Gastrocnemius medialis (tissue), 4 donors: ENCODE measurements at regions not wholly inside any gene's neighbourhood (a gene's known extent, or its start where the extent isn't known, plus 50 kb on each side); places are given as distances from the start of the nearest gene placed in this dataset.

Experiments
- CTCF ChIP-seq, 5 experiments: fragments of 450-650 bp in 3 of 5; fragments of 200-600 bp in 2 of 5; sonication (generic) in 2 of 5; IDR thresholded peaks in 4 of 5; conservative IDR thresholded peaks in 1 of 5; 1 replicate in 4 of 5; 2 replicates in 1 of 5; pipeline ENCODE4 v1.5.1; 2016 to 2019; ENCODE audit warnings: antibody characterized with exemption in 5 of 5, mild to moderate bottlenecking in 3 of 5, moderate library complexity in 3 of 5
- POLR2A ChIP-seq, 2 donors: fragments of 450-650 bp; IDR thresholded peaks; one replicate each; pipeline ENCODE4 v1.6.1; 2017; ENCODE audit warnings: antibody characterized with exemption in 2 of 2, mild to moderate bottlenecking in 2 of 2, moderate library complexity in 2 of 2

GRCh38 chr16:50957056-50957455 lies 194.0 kb downstream of the SALL1 start:
- TF ChIP-seq CTCF (IDR thresholded peaks at IDR 0.05 in 4 of 5, conservative IDR thresholded peaks at IDR 0.05 in 1 of 5) (no peak), POLR2A (IDR thresholded peaks at IDR 0.05) (no peak)
